Right lobe of liver (tissue), 4 donors: ENCODE measurements at regions not wholly inside any gene's neighbourhood (a gene's known extent, or its start where the extent isn't known, plus 50 kb on each side); places are given as distances from the start of the nearest gene placed in this dataset.

Source experiments
- CTCF ChIP-seq, 4 donors: fragments of 200-600 bp in 3 of 4; fragments of 450-650 bp in 1 of 4; IDR thresholded peaks; one replicate each; pipeline versions ENCODE4 v1.5.1 to v1.8.0; 2016 to 2022; ENCODE audit warnings: antibody characterized with exemption in 4 of 4, mild to moderate bottlenecking in 2 of 4
- POLR2A ChIP-seq: fragments of 450-650 bp; IDR thresholded peaks from one replicate; pipeline ENCODE4 v1.6.1; 2017; ENCODE audit warnings: antibody characterized with exemption, mild to moderate bottlenecking
- donor health status: DM: no; HTN: no; CAD: no.
- donor health status: DM: no; HTN: no; CAD: no.
- donor health status: DM: no; HTN: yes; CAD: no.

- TF ChIP-seq CTCF (IDR thresholded peaks at IDR 0.05) (no peak), POLR2A (no peak)
Measured at GRCh38 chr5:60334281-60334713, 365.7 kb downstream of the DEPDC1B start.
